Stomach (tissue), 4 donors: ENCODE measurements at regions not wholly inside any gene's neighbourhood (a gene's known extent, or its start where the extent isn't known, plus 50 kb on each side); places are given as distances from the start of the nearest gene placed in this dataset.

Source experiments
- CTCF ChIP-seq, 7 experiments: fragments of 450-650 bp in 4 of 7; fragments of 200-600 bp in 3 of 7; sonication (generic) in 3 of 7; IDR thresholded peaks; one replicate each; pipeline ENCODE4 v1.5.1; 2016 to 2019; ENCODE audit warnings: antibody characterized with exemption in 7 of 7, control low read depth in 2 of 7, mild to moderate bottlenecking in 1 of 7
- EP300 ChIP-seq: sonication (generic); formaldehyde crosslinking; IDR thresholded peaks from one replicate; pipeline ENCODE4 v1.6.1; 2017; ENCODE audit warnings: antibody characterized with exemption
- POLR2A ChIP-seq, 4 donors: fragments of 450-650 bp; IDR thresholded peaks; one replicate each; pipeline ENCODE4 v1.6.1; 2016; ENCODE audit warnings: antibody characterized with exemption in 4 of 4, control low read depth in 2 of 4, mild to moderate bottlenecking in 1 of 4, moderate library complexity in 1 of 4
- POLR2AphosphoS5 ChIP-seq, 3 donors: sonication (generic); formaldehyde crosslinking; IDR thresholded peaks; one replicate each; pipeline ENCODE4 v1.6.1; 2016; ENCODE audit warnings: antibody characterized with exemption in 3 of 3

DNA sequence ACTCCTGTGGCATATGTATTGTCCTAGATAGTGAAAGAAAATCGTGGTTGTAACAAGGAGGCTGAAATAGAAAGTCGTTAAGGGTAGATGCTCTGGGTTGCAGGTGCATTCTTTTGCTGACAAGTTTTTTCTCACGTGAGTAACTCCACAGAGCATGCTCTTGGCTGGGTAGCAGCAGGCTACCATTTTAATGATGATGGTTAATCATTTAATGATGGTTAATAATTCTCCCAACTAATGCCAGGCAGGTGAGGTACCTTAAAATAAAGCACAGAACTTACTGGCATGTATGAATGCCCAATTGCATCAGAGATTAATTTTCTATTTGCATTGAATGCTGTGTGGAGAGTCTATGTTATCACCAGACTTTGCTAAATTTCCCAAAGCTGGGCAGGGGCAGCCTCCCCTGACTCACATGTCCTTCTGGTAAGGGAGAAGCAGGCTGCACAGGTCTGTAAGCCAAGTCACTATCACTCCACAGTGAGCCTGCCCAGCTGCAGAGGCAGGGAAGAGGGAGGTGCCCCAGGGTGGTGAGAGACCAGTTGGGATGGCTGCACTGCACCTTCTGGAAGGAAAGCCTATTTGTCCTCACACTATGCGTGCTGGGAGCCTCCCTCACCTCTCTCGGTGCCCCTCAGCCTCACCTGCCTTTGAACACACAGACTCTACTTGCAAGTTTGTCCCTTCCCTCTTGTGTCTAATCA, 287.0 kb upstream of the IGFBP3 start:
- TF ChIP-seq CTCF (IDR thresholded peaks at IDR 0.05) (no peak), POLR2A (IDR thresholded peaks at IDR 0.05) (no peak), POLR2AphosphoS5 (IDR thresholded peaks at IDR 0.05) (peak in 1 of 3 donors; percentile 35), EP300 (no peak)
